HG02870 (cell line): ENCODE measurements at regions not wholly inside any gene's neighbourhood (a gene's known extent, or its start where the extent isn't known, plus 50 kb on each side); places are given as distances from the start of the nearest gene placed in this dataset.

Source experiments
- ATAC-seq: cut with Tn5 transposase; IDR thresholded peaks from one replicate; pipeline ENCODE4 v1.9.1; 2021; ENCODE audit warnings: mild to moderate bottlenecking, moderate library complexity; ENCODE audit not compliant: unreplicated experiment

GRCh38 chr20:19807946-19808330 is 49.9 kb downstream of the RIN2 start:
- ATAC-seq, result no peak

- no peak for ATAC-seq
Measured at GRCh38 chr20:19808498-19808897, 50.4 kb downstream of the RIN2 start.

GRCh38 chr20:19809505-19809904 is 51.4 kb downstream of the RIN2 start:
- no peak for ATAC-seq

GRCh38 chr20:19811231-19811630 is 53.2 kb downstream of the RIN2 start:
- ATAC-seq, result no peak

- ATAC-seq, result no peak
Measured at GRCh38 chr20:19812056-19812455, 54.0 kb downstream of the RIN2 start.

GRCh38 chr20:19812696-19813095 is 54.6 kb downstream of the RIN2 start:
- no peak for ATAC-seq

GRCh38 chr20:19813846-19814640 is 56.0 kb downstream of the RIN2 start:
- ATAC-seq, result no peak

- ATAC-seq, result no peak
Measured at GRCh38 chr20:19815553-19815991, 57.5 kb downstream of the RIN2 start.

- no peak for ATAC-seq
Measured at GRCh38 chr20:19816386-19816785, 58.3 kb downstream of the RIN2 start.

GRCh38 chr20:19817017-19817416 is 59.0 kb downstream of the RIN2 start:
- ATAC-seq, result no peak

GRCh38 chr20:19819149-19819548 is 61.1 kb downstream of the RIN2 start:
- no peak for ATAC-seq

GRCh38 chr20:19820555-19821211 is 62.6 kb downstream of the RIN2 start:
- no peak for ATAC-seq

GRCh38 chr20:19821606-19822005 is 63.5 kb downstream of the RIN2 start:
- no peak for ATAC-seq

- no peak for ATAC-seq
Measured at GRCh38 chr20:19823216-19823615, 65.2 kb downstream of the RIN2 start.

GRCh38 chr20:19823971-19824370 is 65.9 kb downstream of the RIN2 start:
- no peak for ATAC-seq

- ATAC-seq, result no peak
Measured at GRCh38 chr20:19824861-19825260, 66.8 kb downstream of the RIN2 start.

GRCh38 chr20:19826179-19826914 is 68.3 kb downstream of the RIN2 start:
- no peak for ATAC-seq

- ATAC-seq, result peak; percentile 6
Measured at GRCh38 chr20:19827818-19828217, 69.8 kb downstream of the RIN2 start.

GRCh38 chr20:19828232-19828631 is 70.2 kb downstream of the RIN2 start:
- peak; percentile 95 for ATAC-seq

- ATAC-seq, result no peak
Measured at GRCh38 chr20:19830211-19830785, 72.2 kb downstream of the RIN2 start.

- ATAC-seq, result no peak
Measured at GRCh38 chr20:19832875-19833274, 74.8 kb downstream of the RIN2 start.
